OCI-LY1 (cell line): ENCODE measurements at regions not wholly inside any gene's neighbourhood (a gene's known extent, or its start where the extent isn't known, plus 50 kb on each side); places are given as distances from the start of the nearest gene placed in this dataset.
"Not testable (repeated sequence)": the region's sequence is repeated elsewhere in the genome, so short reads cannot be mapped to it uniquely, and the experiment has no call there.

ENCODE experiments used
- H2AFZ ChIP-seq: fragments of 200-600 bp; sonication (generic), shearing (Covaris generic); 2 replicates; pipeline ENCODE4 v1.6.0; 2014; ENCODE audit warnings: antibody characterized with exemption, mild to moderate bottlenecking, low read length
- H3F3A ChIP-seq: fragments of 200-600 bp; sonication (generic), shearing (Covaris generic); 2 replicates; pipeline ENCODE4 v1.6.0; 2014; ENCODE audit warnings: mild to moderate bottlenecking, antibody characterized with exemption, low read length, moderate library complexity; ENCODE audit not compliant: insufficient read depth
- H3K27ac ChIP-seq: fragments of 200-600 bp; sonication (generic); 2 replicates; pipeline ENCODE4 v1.5.1; 2014; ENCODE audit warnings: low read length, mixed run types, mild to moderate bottlenecking, low read depth; ENCODE audit not compliant: poor library complexity, severe bottlenecking
- H3K27me3 ChIP-seq: fragments of 200-600 bp; sonication (generic); 2 replicates; pipeline ENCODE4 v1.6.0; 2014; ENCODE audit warnings: antibody characterized with exemption, mild to moderate bottlenecking, low read length, moderate library complexity; ENCODE audit not compliant: insufficient read depth
- H3K36me3 ChIP-seq: fragments of 200-600 bp; sonication (generic); 2 replicates; pipeline ENCODE4 v1.6.1; 2014; ENCODE audit warnings: mild to moderate bottlenecking, antibody characterized with exemption, low read length, moderate library complexity, mixed read lengths; ENCODE audit not compliant: insufficient read depth
- H3K4me1 ChIP-seq: fragments of 200-600 bp; sonication (generic); 2 replicates; pipeline ENCODE4 v1.5.1; 2014; ENCODE audit warnings: mild to moderate bottlenecking, low read length, moderate library complexity; ENCODE audit not compliant: insufficient read depth, severe bottlenecking
- H3K4me2 ChIP-seq: fragments of 200-600 bp; sonication (generic), shearing (Covaris generic); 2 replicates; pipeline ENCODE4 v1.6.1; 2014; ENCODE audit warnings: low read length
- H3K4me3 ChIP-seq: fragments of 200-600 bp; sonication (generic); 2 replicates; pipeline ENCODE4 v1.5.1; 2014; ENCODE audit warnings: low read length, low read depth, mild to moderate bottlenecking, mixed read lengths; ENCODE audit not compliant: poor library complexity, severe bottlenecking
- H3K79me2 ChIP-seq: fragments of 200-600 bp; shearing (Covaris generic); 2 replicates; pipeline ENCODE4 v1.6.1; 2016; ENCODE audit warnings: mixed run types, low read length, mixed read lengths; ENCODE audit not compliant: insufficient read depth
- H3K9ac ChIP-seq: fragments of 200-600 bp; sonication (generic), shearing (Covaris generic); 2 replicates; pipeline ENCODE4 v1.6.1; 2014; ENCODE audit warnings: mild to moderate bottlenecking, low read length, mixed read lengths
- H3K9me2 ChIP-seq: fragments of 200-600 bp; sonication (generic), shearing (Covaris generic); 2 replicates; pipeline ENCODE4 v1.6.1; 2014; ENCODE audit warnings: low read depth, mild to moderate bottlenecking, low read length, mixed read lengths
- H3K9me3 ChIP-seq: fragments of 200-600 bp; shearing (Covaris generic); 2 replicates; pipeline ENCODE4 v1.6.1; 2014; ENCODE audit warnings: low read length, mixed read lengths
- H4K20me1 ChIP-seq: fragments of 200-600 bp; sonication (generic), shearing (Covaris generic); 2 replicates; pipeline ENCODE4 v1.6.0; 2016; ENCODE audit warnings: mild to moderate bottlenecking, low read length; ENCODE audit not compliant: insufficient read depth
- CTCF ChIP-seq: fragments of 200-600 bp; sonication (generic), shearing (Covaris generic); IDR thresholded peaks from 2 replicates; pipeline ENCODE4 v1.5.1; 2017; ENCODE audit warnings: mild to moderate bottlenecking, antibody characterized with exemption, low read length, moderate library complexity, mixed read lengths
- EZH2 ChIP-seq: fragments of 200-600 bp; sonication (generic), shearing (Covaris generic); IDR thresholded peaks from 2 replicates; pipeline ENCODE4 v1.8.0; 2017; ENCODE audit warnings: borderline replicate concordance, mixed run types, mild to moderate bottlenecking, antibody characterized with exemption, low read length, moderate library complexity, mixed read lengths

GRCh38 chr9:78714576-78714975 is 417.7 kb downstream of the PSAT1 start:
- Histone ChIP-seq H3K36me3 (no peaks in the 10 kb centered on the region), H3K4me1 (no peaks in the 10 kb centered on the region), H3K27ac (no peak overlapping the region), H2AFZ (no peak overlapping the region), H4K20me1 (no peaks in the 10 kb centered on the region), H3K9ac (no peak overlapping the region), H3K4me3 (no peak overlapping the region), H3K4me2 (no peak overlapping the region), H3K79me2 (no peaks in the 10 kb centered on the region), H3K27me3 (no peaks in the 10 kb centered on the region), H3K9me2 (no peaks in the 10 kb centered on the region), H3K9me3 (no peaks in the 10 kb centered on the region), H3F3A (no peaks in the 10 kb centered on the region)
- TF ChIP-seq EZH2: no peak

- H3K9ac ChIP-seq, H3K36me3 ChIP-seq, H3K27me3 ChIP-seq, H4K20me1 ChIP-seq, H3K4me3 ChIP-seq, H2AFZ ChIP-seq, H3K9me2 ChIP-seq, H3K27ac ChIP-seq, H3K4me2 ChIP-seq, H3K79me2 ChIP-seq, H3K9me3 ChIP-seq, H3K4me1 ChIP-seq, H3F3A ChIP-seq: not testable (repeated sequence)
Measured at GRCh38 chr9:78719029-78719428, 422.1 kb downstream of the PSAT1 start.

GRCh38 chr9:78724896-78725295 is 428.0 kb downstream of the PSAT1 start:
- H3K36me3 ChIP-seq: no peaks in the 10 kb centered on the region
- no peaks in the 10 kb centered on the region for H4K20me1 ChIP-seq
- no peak overlapping the region for H3K27ac ChIP-seq
- no peak for TF ChIP-seq EZH2
- TF ChIP-seq CTCF: no peak
- H3K4me2 ChIP-seq: no peak overlapping the region
- H3K27me3 ChIP-seq: no peaks in the 10 kb centered on the region
- H3F3A ChIP-seq: no peaks in the 10 kb centered on the region
- H2AFZ ChIP-seq: no peak overlapping the region
- H3K79me2 ChIP-seq: no peaks in the 10 kb centered on the region
- H3K9ac ChIP-seq: no peak overlapping the region
- H3K4me1 ChIP-seq: no peaks in the 10 kb centered on the region
- no peak overlapping the region for H3K4me3 ChIP-seq
- H3K9me2 ChIP-seq: no peaks in the 10 kb centered on the region
- no peaks in the 10 kb centered on the region for H3K9me3 ChIP-seq

GRCh38 chr9:78725503-78725902 is 428.6 kb downstream of the PSAT1 start:
- Histone ChIP-seq H3K79me2 (no peaks in the 10 kb centered on the region), H3K36me3 (no peaks in the 10 kb centered on the region), H3K4me3 (no peak overlapping the region), H3F3A (no peaks in the 10 kb centered on the region), H2AFZ (no peak overlapping the region), H3K4me1 (no peaks in the 10 kb centered on the region), H3K4me2 (no peak overlapping the region), H3K9me3 (no peaks in the 10 kb centered on the region), H3K9ac (no peak overlapping the region), H3K9me2 (no peaks in the 10 kb centered on the region), H3K27me3 (no peaks in the 10 kb centered on the region), H4K20me1 (no peaks in the 10 kb centered on the region), H3K27ac (no peak overlapping the region)
- no peak for TF ChIP-seq CTCF
- no peak for TF ChIP-seq EZH2
